ENCODE measurements at regions not wholly inside any gene's neighbourhood (a gene's known extent, or its start where the extent isn't known, plus 50 kb on each side); places are given as distances from the start of the nearest gene placed in this dataset.

DNA sequence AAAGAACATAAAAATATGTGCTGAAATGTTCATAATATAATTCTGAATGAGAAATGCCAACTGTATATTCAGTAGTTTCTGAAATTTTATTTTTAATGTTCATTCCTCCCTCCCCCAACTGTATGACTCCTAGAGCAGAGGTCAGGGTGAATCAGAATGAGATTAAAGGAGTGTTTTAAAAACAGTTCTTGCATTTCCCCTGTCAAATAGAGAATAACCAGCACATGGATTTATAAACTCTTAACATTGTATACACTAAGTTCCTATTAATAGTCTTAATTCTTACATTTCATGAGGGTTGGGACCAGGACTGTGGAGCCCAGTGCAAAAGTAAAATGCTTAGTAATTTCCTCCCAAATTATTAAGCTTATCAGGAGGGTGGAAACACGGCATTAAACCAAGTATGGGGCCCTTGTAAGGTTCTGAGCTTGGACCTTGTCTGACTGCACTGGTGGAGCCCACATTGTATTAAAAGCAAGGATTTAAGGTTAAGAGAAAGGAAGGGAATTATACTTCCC, 474.6 kb upstream of the RAG2 start:
- no peak for DNase-seq (ENCODE audit: low read depth, low spot score)
- TF ChIP-seq, protein P1, sequence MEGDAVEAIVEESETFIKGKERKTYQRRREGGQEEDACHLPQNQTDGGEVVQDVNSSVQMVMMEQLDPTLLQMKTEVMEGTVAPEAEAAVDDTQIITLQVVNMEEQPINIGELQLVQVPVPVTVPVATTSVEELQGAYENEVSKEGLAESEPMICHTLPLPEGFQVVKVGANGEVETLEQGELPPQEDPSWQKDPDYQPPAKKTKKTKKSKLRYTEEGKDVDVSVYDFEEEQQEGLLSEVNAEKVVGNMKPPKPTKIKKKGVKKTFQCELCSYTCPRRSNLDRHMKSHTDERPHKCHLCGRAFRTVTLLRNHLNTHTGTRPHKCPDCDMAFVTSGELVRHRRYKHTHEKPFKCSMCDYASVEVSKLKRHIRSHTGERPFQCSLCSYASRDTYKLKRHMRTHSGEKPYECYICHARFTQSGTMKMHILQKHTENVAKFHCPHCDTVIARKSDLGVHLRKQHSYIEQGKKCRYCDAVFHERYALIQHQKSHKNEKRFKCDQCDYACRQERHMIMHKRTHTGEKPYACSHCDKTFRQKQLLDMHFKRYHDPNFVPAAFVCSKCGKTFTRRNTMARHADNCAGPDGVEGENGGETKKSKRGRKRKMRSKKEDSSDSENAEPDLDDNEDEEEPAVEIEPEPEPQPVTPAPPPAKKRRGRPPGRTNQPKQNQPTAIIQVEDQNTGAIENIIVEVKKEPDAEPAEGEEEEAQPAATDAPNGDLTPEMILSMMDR (IDR thresholded peaks at IDR 0.05; ENCODE audit: low read depth, low read length) = no peak
- no peak overlapping the region for H3K4me3 ChIP-seq (ENCODE audit: low read depth, low read length)
- in situ Hi-C loops (cut with HindIII; ENCODE audit: low sequenced_read_pairs) = no loop called here

DNA sequence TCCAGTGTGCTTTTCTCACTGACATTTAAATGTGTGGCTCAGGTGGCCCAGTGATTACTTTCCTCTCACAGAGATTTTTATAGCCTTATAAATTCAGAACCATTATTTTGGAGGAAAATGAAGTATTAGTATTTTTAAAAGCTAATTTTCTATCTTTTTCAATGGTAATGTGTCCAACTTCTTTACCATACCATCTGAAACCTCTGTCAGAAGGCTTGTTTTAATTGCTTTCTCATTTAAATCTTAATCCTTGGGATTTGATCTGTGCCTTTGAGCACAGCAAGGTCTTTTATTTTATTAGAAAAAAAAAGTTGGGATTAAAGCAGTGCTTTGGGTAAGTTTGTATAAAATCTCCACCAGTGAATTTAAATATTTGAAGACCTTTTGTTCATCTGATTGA, 452.3 kb upstream of the RAG2 start:
- in situ Hi-C loops (cut with HindIII; ENCODE audit: low sequenced_read_pairs) = no loop called here
- TF ChIP-seq, protein P1 (IDR thresholded peaks at IDR 0.05; ENCODE audit: low read depth, low read length) = no peak
- no peak for DNase-seq (ENCODE audit: low read depth, low spot score)
- no peak overlapping the region for H3K4me3 ChIP-seq (ENCODE audit: low read depth, low read length)

DNA sequence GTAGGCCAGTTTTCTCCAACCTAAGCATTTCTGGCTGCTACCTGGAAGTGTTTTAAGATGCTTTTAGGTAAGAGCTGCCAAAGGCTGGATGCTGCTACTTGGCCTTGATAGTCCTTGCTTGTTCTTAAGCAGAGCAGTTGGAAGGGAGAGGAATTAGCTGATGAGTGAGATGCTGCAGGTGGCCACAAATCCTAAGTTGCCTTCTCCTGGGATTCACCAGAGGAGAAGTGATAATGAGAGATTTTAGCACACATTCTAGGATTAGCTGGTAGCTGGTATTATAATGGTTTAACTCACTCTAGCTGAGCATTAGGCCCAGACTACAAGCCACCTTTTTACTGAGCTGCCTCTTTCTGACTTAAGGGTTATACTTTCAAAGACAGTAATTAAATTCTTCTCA, 442.9 kb upstream of the RAG2 start:
- no peak for DNase-seq (ENCODE audit: low read depth, low spot score)
- in situ Hi-C loops (cut with HindIII; ENCODE audit: low sequenced_read_pairs) = no loop called here
- TF ChIP-seq, protein P1 (IDR thresholded peaks at IDR 0.05; ENCODE audit: low read depth, low read length) = no peak

DNA sequence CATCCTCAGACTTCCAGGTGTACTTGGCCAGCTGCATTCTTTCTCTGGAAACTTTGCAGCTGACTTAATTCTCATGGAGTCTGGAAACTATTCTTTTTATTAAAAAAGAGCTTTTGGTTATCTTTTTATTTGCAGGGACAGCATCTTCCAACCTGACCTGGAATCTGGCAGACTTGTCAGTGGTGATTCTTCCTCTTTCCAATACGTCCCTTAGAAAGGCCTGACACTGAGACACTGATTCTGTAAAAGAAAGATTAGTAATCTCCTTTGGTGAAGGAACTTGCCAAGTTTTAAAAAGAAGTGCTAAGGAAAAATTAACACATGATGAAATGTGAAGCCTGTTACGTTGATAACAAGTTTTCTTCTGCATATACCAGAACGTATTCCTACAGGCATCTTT, 440.9 kb upstream of the RAG2 start:
- in situ Hi-C loops (cut with HindIII; ENCODE audit: low sequenced_read_pairs) = no loop called here
- TF ChIP-seq, protein P1 (IDR thresholded peaks at IDR 0.05; ENCODE audit: low read depth, low read length) = no peak
- no peak overlapping the region for H3K4me3 ChIP-seq (ENCODE audit: low read depth, low read length)
- no peak for DNase-seq (ENCODE audit: low read depth, low spot score)

More for the DNA sequence above, 442.9 kb upstream of the RAG2 start:
- H3K4me3 ChIP-seq (ENCODE audit: low read depth, low read length) = no peak overlapping the region

DNA sequence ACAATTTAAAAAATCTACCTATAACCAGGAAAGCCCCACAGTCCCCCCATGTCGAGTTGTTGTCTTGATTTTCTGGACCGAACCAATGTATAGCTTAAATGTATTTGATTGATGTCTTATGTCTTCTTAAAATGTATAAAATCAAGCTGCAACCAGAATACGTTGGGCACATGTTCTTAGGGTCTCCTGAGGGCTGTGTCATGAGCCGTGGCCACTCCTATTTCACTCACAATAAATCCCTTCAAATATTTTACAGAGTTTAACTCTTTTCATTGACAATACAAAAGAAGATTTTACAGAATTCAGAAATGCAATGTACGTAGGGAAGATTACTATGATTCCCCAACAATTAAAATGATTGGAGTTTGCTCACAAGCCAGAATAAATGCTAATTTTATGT, 428.7 kb upstream of the RAG2 start:
- DNase-seq (ENCODE audit: low read depth, low spot score) = no peak
- in situ Hi-C loops (cut with HindIII; ENCODE audit: low sequenced_read_pairs) = no loop called here
- TF ChIP-seq, protein P1 (IDR thresholded peaks at IDR 0.05; ENCODE audit: low read depth, low read length) = no peak

DNA sequence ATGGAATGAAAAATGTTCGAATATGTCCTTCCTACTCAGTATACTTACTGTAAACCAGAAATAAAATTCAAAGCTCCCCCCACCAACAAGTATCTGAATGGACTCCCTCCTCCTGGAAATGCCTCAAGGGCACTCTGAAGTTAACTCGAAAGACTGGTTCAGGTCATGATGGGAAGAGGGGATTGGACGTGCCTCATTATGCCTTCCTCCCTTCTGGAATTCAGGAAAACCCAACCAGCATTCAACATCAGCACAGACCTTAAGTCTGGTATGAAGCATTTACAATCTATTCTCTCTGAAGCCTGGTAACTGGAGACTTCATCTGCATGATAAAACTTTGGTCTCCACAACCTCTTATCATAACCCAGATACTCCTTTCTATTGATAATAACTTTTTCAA, 428.3 kb upstream of the RAG2 start:
- in situ Hi-C loops (cut with HindIII; ENCODE audit: low sequenced_read_pairs) = no loop called here
- no peak overlapping the region for H3K4me3 ChIP-seq (ENCODE audit: low read depth, low read length)
- no peak for DNase-seq (ENCODE audit: low read depth, low spot score)
- TF ChIP-seq, protein P1 (IDR thresholded peaks at IDR 0.05; ENCODE audit: low read depth, low read length) = no peak

More for the DNA sequence above, 428.7 kb upstream of the RAG2 start:
- H3K4me3 ChIP-seq (ENCODE audit: low read depth, low read length) = no peak overlapping the region

DNA sequence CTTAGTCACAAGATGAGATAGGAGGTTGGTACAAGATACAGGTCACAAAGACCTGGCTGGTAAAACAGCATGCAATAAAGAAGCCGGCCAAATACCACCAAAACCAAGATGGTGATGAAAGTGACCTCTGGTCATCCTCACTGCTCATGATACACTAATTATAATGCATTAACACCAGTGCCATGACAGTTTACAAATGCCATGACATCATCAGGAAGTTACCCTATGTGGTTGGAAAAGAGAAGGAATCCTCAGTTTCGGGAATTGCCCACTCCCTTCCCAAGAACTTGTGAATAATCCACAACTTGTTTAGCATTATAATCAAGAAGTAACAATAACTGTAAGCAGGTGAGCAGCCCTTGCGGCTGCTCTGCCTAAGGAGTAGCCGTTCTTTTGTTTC, 408.5 kb upstream of the RAG2 start:
- DNase-seq (ENCODE audit: low read depth, low spot score) = no peak
- TF ChIP-seq, protein P1 (IDR thresholded peaks at IDR 0.05; ENCODE audit: low read depth, low read length) = no peak
- in situ Hi-C loops (cut with HindIII; ENCODE audit: low sequenced_read_pairs) = no loop called here
- H3K4me3 ChIP-seq (ENCODE audit: low read depth, low read length) = no peak overlapping the region
